HG02885 (cell line): ENCODE measurements at regions not wholly inside any gene's neighbourhood (a gene's known extent, or its start where the extent isn't known, plus 50 kb on each side); places are given as distances from the start of the nearest gene placed in this dataset.
"Not testable (repeated sequence)": the region's sequence is repeated elsewhere in the genome, so short reads cannot be mapped to it uniquely, and the experiment has no call there.

Experiments
- ATAC-seq: cut with Tn5 transposase; IDR thresholded peaks from one replicate; pipeline ENCODE4 v1.9.1; 2021; ENCODE audit warnings: mild to moderate bottlenecking; ENCODE audit not compliant: unreplicated experiment, poor library complexity

DNA sequence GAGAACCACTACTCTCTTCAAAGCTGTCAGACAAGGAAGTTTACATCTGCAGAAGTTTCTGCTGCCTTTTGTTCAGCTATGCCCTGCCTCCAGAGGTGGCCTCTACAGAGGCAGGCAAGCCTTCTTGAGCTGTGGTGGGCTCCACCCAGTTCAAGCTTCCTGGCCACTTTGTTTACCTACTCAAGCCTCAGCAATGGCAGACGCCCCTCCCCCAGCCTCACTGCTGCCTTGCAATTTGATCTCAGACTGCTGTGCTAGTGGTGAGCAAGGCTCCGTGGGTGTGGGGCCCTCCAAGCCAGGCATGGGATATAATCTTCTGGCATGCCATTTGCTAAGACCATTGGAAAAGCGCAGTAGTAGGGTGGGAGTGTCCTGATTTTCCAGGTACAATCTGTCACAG lies 144.0 kb downstream of the CCNG2 start:
- ATAC-seq = not testable (repeated sequence)

DNA sequence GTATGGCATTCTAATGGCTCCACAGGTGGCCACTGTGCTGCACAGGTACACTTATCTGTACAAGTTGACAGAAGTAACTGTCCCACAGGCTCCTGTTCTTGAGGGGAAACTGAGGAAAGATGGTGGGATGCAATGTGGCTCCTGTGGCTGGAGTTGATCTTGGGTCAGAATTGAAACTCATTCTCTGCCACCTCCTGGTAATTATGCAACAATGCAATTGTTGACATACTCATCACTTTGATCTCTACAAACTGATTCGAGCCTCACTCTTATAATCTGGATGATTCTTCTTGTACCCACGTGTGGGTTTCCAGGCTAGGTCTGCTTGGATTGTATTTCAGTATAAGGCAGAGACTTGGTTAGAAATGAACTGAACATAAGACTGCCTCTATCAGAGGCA lies 148.8 kb downstream of the CCNG2 start:
- ATAC-seq = no peak

DNA sequence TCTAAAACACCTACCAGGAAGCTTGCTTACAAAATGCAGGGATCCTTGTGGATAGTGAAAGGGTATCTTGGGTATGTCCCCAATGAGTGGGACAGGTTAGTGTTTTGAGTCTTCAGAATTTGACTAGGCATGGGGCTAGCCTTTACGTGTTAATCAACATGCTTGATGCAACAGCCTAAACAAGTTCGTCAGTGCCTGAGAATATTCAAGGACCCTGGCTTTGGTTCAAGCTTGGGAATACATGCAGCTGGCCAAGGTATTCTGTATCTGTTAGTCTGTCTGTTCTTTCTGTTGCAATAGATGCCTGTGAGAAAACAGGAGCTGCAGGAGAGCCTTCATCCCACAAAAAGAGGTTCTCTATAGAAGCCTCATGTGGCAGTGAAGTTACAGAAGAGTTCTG lies 149.5 kb downstream of the CCNG2 start:
- ATAC-seq = no peak

- no peak for ATAC-seq
These were observed 151.8 kb downstream of the CCNG2 start for GRCh38 chr4:77308843-77309242.

DNA sequence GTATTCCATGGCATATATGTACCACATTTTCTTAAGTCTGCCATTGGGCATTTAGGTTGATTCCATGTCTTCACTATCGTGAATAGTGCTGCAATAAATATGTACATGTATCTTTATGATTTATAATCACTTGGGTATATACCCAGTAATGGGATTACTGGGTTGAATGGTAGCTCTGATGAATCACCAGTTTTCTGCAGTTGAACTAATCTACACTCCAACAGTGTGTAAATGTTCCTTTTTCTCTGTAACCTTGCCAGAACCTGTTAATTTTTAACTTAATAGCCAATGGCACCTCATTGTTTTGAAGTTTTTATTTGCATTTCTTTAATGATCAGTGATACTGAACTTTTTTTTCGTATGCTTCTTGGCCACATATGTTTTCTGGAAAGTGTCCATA lies 152.5 kb downstream of the CCNG2 start:
- ATAC-seq = no peak

DNA sequence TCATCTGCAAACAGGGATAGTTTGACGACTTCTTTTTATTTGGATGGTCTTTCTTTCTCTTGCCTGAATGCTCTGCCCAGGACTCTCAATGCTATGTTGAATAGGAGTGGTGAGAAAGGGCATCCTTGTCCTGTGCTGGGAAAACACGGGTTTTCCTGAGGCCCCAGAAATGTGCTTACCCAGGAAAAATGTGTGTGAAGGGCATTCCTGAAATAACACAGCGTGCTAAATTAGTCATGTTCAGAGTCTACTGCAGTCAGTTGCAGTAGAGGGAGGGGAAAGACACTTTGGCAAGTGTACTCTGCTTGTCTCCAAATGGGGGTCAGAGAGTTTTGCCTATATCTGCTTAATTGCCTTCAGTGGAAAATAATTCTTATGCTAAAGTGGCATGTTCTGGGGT lies 153.9 kb downstream of the CCNG2 start:
- no peak for ATAC-seq

DNA sequence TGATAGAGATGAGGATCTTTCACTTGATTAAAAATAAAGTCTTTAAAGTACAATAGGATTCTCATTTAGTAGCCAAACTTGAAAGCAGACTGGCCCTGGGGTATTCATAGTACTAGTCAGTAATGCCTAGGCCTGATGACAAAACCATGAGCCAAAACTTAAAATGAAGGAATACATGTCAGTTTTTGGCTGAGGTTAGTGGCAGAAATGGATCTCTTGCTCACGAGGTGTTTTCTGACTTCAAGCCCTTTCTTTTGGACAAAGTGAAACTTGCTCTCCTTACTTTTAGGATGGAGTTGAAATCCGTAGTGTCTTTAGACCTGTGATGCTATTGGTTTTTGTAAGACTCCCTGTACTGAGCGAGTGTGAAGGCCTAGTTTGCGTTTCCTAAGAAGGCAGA lies 157.7 kb downstream of the CCNG2 start:
- no peak for ATAC-seq

DNA sequence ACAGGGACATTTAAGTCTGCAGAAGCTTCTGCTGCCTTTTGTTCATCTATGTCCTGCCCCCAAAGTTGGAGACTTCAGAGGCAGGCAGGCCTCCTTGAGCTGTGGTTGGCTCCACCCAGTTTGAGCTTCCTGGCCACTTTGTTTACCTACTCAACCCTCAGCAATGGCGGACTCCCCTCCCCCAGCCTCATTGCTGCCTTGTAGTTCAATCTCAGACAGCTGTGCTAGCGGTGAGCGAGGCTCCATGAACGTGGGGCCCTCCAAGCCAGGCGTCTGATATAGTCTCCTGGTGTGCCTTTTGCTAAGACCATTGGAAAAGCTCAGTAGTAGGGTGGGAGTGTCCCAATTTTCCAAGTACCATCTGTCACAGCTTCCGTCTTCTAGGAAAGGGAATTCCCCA lies 170.1 kb downstream of the CCNG2 start:
- ATAC-seq = no peak

DNA sequence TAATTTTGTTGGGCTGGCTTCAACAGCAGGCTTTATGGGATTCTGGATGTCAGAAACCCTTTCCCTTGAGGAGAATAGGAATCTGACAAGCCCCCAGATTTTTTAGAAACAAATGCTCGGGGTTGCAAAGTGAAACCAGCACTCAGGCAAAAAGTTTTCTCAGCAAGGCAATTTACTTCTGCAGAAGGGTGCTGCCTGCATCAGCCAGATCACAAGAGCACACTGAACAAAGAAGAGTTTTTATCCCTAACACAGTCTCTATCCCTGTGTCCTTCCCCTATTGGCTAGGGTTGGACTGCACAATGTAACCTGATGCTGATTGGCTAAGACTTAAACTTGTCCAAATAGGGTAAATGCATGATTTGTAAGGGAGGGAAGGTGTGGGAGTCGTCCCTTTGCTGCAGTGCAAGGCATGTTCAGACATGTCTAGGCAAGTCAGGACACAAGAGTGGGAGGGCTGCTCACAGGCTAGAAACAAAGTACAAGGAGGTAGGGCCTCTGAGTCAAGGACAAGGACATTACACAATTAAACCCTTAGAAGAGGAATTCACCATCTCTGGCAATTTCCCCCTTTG lies 175.8 kb downstream of the CCNG2 start:
- ATAC-seq = no peak

DNA sequence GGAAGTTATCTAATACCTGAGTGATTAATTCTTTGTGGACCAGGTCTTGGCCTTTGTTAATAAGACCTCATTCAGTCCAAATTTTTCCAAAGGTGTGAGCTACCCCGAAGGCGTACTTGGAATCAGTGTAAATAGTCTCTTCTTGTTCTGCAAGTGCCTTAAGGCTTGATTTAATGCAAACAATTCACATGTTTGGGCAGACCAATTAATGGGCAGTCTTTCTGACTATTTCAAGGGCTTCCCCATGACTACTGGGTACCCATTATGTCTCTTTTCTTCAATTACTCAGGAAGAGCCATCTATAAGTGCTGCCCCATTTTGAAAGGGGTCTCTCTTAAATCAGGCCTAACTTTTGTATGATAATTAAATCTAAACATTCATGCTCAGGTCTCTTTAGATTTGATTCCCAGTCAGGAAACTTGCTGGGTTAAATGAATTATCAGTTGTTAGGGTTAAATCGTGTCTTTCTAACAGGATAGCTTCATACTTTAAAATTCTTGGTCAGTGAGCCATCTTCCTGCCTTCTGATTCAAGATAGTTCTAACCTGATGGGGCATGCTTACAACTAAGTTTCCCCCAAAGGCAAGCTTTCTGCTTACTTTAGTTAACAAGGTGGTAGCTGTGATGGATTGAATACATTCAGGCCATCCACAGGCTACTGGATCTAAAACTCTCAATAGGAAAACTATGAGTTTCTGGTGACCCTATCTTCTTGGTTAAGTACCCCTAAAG lies 179.6 kb downstream of the CCNG2 start:
- no peak for ATAC-seq

DNA sequence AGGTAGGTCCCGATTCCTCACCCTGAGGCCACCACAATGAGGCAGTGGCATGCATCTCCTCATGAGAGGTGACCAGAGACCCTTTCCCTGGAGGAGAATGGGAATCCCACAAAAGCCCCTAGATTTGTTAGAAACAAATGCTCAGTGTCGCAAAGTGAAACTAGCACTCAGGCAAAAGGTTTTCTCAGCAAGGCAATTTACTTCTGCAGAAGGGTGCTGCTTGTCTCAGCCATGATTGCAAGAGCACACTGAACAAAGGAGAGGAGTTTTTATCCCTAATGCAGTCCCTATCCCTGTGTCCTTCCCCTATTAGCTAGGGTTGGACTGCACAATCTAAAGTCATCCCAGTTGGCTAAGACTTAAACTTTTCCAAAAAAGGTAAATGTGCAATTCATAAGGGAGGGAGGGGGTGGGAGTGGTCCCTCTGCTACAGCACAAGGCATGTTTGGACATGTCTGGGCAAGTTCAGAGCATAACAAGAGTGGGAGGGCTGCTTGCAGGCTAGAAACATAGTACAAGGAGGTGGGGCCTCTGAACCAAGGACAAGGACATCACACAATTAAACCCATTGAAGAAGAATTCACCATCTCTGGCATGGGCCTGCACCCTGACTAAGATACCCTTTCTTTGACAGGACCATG lies 185.3 kb downstream of the CCNG2 start:
- no peak for ATAC-seq

DNA sequence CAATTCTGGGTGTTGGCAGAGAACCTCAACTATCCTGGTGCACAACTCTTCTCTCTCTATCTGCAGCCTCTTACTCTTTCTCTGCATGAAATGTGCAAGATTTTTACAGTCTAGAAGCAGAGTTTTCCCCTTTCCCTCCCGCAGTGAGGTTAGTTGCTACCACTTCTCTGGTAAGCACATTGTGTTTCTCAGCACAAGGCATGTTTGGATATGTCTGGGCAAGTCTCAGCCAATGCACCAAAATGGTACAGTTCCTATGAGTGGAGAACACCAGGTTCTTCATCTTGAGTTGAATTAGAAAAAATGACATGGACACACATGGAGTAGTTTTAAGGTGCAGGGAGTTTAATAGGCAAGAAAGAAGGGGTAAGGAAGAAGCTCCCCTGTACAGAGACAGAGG lies 187.0 kb downstream of the CCNG2 start:
- no peak for ATAC-seq

- ATAC-seq = no peak
These were observed 187.8 kb downstream of the CCNG2 start for GRCh38 chr4:77344784-77345183.

- ATAC-seq = no peak
These were observed 190.5 kb downstream of the CCNG2 start for GRCh38 chr4:77347351-77347966.

- ATAC-seq = no peak
These were observed 191.8 kb downstream of the CCNG2 start for GRCh38 chr4:77348815-77349214.

- ATAC-seq = no peak
These were observed 192.4 kb downstream of the CCNG2 start for GRCh38 chr4:77349364-77349763.

DNA sequence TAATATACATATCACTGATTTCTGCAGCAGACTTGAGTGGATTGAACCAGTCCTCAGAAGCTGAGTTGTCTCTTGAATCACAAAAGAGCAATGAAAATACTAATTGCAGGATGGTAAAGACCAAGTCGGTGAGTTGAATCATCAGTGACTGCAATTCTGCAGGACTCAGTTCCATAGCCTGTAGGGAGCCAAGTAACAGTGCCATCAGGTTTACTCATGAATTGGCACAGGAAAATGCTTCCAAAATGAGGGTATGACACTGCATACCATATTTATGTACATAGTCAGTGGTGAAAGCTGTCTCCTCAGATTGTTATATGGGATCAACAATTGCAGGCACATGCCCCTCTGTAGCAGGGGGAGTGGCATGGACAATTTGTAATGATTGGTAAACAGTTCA lies 192.8 kb downstream of the CCNG2 start:
- ATAC-seq = no peak

- no peak for ATAC-seq
These were observed 195.2 kb downstream of the CCNG2 start for GRCh38 chr4:77352192-77352591.

DNA sequence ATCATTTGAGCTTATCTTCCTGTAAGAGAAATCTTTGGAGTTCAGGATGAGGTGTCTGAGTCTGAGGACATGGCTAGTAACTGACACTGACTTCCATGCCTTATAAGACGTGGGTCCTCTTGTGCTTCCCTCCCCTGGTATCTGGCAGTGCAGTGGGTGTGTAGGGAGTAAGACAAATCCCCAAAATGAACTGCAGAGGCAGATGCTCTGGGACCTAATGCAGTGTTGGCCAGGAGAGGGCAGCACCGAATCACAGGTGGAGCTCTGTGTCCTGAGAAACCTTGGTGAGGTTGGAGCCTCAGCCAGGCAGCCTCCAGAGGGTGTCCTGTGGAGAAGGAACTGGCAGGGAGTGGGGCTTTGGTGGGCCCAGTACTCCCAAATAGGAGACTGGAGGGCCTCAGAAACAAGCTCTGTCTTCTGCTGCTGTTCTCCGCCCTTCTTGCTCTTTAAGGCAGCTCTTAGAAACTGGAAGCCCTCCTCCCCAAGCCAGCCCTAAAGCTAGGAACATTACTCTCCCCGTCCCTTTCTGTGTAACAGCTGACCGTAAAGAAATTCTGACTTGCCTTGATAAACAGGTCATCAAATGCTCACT lies 196.8 kb downstream of the CCNG2 start:
- ATAC-seq = peak; percentile 75

GRCh38 chr4:77354550-77354949 lies 197.5 kb downstream of the CCNG2 start:
- no peak for ATAC-seq

GRCh38 chr4:77355731-77356130 lies 198.7 kb downstream of the CCNG2 start:
- ATAC-seq = no peak
